ENCODE measurements at regions not wholly inside any gene's neighbourhood (a gene's known extent, or its start where the extent isn't known, plus 50 kb on each side); places are given as distances from the start of the nearest gene placed in this dataset.

DNA sequence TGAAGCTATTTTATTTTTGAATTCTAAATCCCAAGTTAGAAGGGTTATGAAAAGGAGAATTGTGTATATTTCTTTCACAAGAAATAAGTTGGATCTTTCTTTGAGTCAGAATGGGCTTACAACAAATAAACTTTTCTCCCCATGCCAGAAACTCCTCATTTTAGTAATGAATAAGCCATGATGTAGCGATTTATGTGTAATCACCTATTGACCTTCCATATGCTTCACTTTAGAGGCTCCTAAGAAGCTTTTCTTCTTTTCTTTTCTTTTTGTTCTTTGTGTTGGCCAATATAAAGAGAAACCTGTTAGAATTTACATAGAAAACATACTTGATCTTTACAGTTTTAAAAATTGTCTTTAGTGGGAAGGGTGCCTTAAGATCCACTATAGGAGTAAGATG, 370.2 kb downstream of the UTRN start:
- TF ChIP-seq, protein P1, sequence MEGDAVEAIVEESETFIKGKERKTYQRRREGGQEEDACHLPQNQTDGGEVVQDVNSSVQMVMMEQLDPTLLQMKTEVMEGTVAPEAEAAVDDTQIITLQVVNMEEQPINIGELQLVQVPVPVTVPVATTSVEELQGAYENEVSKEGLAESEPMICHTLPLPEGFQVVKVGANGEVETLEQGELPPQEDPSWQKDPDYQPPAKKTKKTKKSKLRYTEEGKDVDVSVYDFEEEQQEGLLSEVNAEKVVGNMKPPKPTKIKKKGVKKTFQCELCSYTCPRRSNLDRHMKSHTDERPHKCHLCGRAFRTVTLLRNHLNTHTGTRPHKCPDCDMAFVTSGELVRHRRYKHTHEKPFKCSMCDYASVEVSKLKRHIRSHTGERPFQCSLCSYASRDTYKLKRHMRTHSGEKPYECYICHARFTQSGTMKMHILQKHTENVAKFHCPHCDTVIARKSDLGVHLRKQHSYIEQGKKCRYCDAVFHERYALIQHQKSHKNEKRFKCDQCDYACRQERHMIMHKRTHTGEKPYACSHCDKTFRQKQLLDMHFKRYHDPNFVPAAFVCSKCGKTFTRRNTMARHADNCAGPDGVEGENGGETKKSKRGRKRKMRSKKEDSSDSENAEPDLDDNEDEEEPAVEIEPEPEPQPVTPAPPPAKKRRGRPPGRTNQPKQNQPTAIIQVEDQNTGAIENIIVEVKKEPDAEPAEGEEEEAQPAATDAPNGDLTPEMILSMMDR (IDR thresholded peaks at IDR 0.05) = no peak
- no peak for TF ChIP-seq ZFX (IDR thresholded peaks at IDR 0.05; ENCODE audit: borderline replicate concordance)

Measured in 22Rv1 (cell line).